Activated naive CD8-positive, alpha-beta T cell treated with anti-CD3 and anti-CD28 coated beads for 36 hours (primary cell): ENCODE measurements at regions not wholly inside any gene's neighbourhood (a gene's known extent, or its start where the extent isn't known, plus 50 kb on each side); places are given as distances from the start of the nearest gene placed in this dataset.

Experiments
- DNase-seq: peaks from one replicate; pipeline ENCODE4 v3.0.0; 2021
- H3K27ac Mint-ChIP-seq: one replicate; pipeline ENCODE4 v1.8.0; 2022; ENCODE audit warnings: mild to moderate bottlenecking, moderate library complexity, mixed read lengths
- H3K27me3 Mint-ChIP-seq: one replicate; pipeline ENCODE4 v1.8.0; 2022; ENCODE audit warnings: mild to moderate bottlenecking, mixed read lengths
- H3K36me3 Mint-ChIP-seq: one replicate; pipeline ENCODE4 v1.8.0; 2021; ENCODE audit warnings: mild to moderate bottlenecking, mixed read lengths
- H3K4me1 Mint-ChIP-seq: one replicate; pipeline ENCODE4 v1.8.0; 2021; ENCODE audit warnings: mixed read lengths
- H3K4me3 Mint-ChIP-seq: one replicate; pipeline ENCODE4 v1.8.0; 2022; ENCODE audit warnings: mild to moderate bottlenecking, moderate library complexity, mixed read lengths
- H3K9me3 Mint-ChIP-seq: one replicate; pipeline ENCODE4 v1.8.0; 2022; ENCODE audit warnings: mixed read lengths

DNA sequence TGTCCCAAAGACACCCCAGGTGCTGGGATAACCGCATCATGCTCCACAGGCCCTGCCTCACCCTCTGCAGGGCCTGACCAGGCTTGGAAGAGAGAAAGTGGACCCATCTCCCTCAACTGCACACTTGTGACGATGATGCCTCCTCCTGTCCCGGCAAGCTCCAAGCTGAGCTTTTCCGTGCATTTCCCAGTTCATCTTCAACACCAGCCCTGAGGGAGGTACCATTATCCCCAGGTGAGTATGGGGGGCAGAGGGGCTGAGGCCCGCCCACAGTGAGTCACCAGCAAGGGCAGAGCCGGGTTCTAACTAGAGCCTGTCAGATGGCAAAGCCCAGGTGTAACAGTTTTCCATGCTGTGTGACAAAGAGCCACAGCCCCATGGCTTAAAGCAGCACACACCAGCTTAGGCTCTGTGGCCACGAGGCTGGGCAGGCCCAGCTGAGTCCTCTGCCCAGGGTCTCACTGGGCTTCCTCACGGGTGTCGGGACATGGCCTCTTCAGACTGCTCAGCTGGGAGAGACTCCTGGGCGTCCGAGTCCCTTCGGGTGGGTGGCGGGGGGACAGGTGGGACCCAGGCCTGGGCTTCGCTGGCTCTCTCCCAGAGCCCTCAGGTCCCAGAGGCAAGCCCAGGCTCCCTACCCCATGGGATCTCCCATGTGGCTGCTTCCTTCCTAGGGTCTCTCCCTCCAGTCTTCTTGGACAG, 108.4 kb upstream of the OTOS start:
- no peaks in the 10 kb centered on the region for H3K9me3 Mint-ChIP-seq
- peaks cover 22% of the 10 kb centered on the region for H3K27me3 Mint-ChIP-seq
- H3K4me1 Mint-ChIP-seq, result no peaks in the 10 kb centered on the region
- no peak overlapping the region for H3K27ac Mint-ChIP-seq
- no peak overlapping the region for H3K4me3 Mint-ChIP-seq
- DNase-seq, result no peak
- no peaks in the 10 kb centered on the region for H3K36me3 Mint-ChIP-seq

DNA sequence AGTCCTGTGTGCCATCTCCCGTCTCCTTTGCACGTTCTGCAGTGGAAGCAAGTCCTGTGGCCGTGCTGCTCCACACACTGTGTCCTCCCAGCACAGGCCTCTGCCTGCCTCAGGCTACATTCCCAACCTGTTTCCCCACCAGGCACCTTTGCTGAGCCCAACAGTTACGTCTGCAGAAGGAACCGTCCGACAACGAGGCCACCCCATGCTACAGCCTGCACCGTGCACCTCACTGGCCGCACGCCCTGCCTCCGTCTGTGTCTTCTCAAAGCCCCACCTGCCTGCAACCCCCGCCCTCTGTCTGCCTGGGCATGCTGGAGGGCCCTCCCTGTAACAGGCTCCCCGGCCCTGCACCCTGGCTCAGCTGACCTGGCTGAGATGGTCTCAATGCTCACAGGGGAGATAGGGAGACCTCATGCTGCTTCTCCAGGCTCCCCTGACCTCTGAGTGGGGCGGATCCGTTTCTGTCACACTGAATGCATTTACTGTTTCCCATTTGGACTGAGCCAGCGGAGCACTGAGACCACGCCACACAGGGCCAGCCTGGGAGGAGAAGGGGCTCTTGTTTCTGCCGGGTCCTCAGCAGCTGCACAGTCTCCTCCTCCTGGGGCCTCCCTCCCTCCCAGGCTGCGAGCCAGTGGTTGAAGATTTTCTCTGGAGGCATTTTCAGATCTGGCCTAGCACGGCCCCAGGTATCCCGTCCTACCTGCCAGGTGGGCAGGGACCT, 109.1 kb upstream of the OTOS start:
- Mint-ChIP-seq H3K27me3 (peaks cover 17% of the 10 kb centered on the region), H3K9me3 (no peaks in the 10 kb centered on the region), H3K4me1 (no peaks in the 10 kb centered on the region), H3K36me3 (no peaks in the 10 kb centered on the region), H3K4me3 (no peak overlapping the region), H3K27ac (no peak overlapping the region)
- DNase-seq, result no peak

DNA sequence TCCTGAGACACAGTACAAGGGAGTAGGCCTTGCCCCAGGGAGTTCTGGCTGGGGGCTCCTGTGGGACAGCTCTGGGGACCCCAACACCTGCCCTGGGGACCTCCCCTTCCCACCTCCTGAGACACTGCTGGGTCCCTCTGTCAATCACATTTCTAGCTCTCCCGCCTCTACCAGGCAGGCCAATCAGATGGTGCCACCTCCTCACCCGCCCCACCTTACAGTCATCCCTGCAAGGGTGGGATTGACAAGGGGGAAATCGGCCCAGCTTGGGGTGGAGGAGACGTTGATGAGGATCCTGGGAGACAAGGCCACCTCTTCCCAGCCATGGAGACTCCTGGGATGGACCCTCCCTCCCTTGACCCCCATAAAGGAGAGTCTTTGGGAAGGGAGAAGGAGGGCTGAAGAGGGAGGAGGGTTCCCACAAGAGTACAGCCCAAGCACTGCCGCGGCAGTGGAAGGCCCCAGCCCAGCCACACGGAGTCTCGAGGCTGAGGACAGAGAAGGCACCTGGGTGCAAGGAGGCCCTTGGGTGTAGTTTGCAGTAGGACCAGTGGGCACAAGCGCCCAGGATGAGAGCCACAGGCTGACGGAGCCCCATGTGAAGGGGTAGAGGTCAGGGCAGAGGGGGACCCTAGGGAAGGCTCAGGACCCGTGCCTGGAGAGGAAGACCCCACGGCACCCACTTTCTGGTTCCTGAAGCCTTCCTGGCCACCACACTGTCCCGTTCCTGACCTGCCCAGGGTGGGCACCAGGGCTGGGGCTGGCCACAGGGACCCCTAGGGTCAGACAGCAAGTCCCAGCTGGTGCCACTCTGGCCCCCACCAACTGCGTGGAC, 109.9 kb upstream of the OTOS start:
- H3K27ac Mint-ChIP-seq, result no peak overlapping the region
- DNase-seq, result no peak
- no peak overlapping the region for H3K4me3 Mint-ChIP-seq
- H3K9me3 Mint-ChIP-seq, result no peaks in the 10 kb centered on the region
- H3K4me1 Mint-ChIP-seq, result no peaks in the 10 kb centered on the region
- H3K27me3 Mint-ChIP-seq, result peaks cover 17% of the 10 kb centered on the region
- H3K36me3 Mint-ChIP-seq, result no peaks in the 10 kb centered on the region

DNA sequence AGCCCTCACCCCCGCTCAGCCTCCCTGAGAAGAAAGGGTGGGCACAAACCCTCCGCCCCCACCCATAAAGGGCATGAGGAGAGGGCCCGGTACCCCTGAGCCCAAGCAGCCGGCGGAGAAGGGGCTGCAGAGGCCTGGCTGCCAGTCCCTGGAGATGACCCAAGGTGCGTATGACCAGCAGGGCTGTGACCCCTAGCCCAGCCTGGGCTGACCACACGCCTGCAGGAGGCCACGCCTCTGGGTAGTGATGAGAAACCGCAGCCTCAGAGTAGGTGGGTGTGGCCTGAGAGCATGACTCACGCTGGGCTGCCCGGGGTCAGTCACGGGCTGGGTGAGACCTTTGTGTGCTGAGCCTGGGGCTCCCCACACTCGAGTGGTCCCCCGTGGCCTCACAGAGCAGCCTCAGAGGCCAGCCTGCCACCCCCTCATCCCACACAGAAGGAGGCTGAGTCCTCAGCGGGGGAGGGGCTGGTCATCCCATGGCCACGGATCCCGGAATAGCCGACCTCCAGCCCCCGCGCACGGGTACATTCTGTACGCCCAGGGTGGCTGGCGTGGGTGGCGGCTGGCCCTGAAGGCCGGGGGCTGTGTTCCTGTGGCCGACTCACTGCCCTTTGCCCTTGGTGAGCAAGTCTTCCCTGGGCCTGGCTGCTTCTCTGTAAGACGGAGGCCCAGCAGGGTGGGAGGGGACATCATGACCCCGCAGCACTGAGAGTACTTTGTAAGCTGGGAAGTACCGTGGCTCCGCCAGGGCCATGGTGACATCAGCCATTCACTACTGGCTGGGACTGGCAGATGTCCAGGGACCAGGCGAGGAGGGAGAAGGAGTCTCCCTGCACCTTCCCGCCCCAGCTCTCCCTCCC, 110.8 kb upstream of the OTOS start:
- no peaks in the 10 kb centered on the region for H3K9me3 Mint-ChIP-seq
- H3K4me3 Mint-ChIP-seq, result no peak overlapping the region
- DNase-seq, result no peak
- no peaks in the 10 kb centered on the region for H3K36me3 Mint-ChIP-seq
- no peak overlapping the region for H3K27ac Mint-ChIP-seq
- peaks cover 14% of the 10 kb centered on the region for H3K27me3 Mint-ChIP-seq
- H3K4me1 Mint-ChIP-seq, result no peaks in the 10 kb centered on the region

DNA sequence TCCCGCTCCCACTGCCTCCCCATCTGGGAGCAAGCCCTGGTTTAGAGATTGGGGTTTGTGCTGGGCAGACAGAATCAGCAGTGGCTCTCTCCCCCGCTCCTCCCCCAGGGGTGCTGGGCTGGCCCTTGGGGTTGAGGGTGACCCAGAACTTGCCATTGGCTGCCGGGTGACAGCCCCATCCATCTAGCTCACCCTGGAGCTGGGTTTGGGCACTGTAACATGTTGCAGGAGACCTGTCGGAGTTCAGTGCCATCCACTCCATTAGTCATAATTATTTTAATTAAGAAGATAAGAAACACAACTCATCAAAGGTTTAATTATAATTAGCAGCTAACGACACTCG, 111.4 kb upstream of the OTOS start:
- Mint-ChIP-seq H3K4me1 (no peaks in the 10 kb centered on the region), H3K36me3 (no peaks in the 10 kb centered on the region), H3K4me3 (no peak overlapping the region), H3K27ac (no peak overlapping the region), H3K27me3 (peaks cover 10% of the 10 kb centered on the region), H3K9me3 (no peaks in the 10 kb centered on the region)
- no peak for DNase-seq

DNA sequence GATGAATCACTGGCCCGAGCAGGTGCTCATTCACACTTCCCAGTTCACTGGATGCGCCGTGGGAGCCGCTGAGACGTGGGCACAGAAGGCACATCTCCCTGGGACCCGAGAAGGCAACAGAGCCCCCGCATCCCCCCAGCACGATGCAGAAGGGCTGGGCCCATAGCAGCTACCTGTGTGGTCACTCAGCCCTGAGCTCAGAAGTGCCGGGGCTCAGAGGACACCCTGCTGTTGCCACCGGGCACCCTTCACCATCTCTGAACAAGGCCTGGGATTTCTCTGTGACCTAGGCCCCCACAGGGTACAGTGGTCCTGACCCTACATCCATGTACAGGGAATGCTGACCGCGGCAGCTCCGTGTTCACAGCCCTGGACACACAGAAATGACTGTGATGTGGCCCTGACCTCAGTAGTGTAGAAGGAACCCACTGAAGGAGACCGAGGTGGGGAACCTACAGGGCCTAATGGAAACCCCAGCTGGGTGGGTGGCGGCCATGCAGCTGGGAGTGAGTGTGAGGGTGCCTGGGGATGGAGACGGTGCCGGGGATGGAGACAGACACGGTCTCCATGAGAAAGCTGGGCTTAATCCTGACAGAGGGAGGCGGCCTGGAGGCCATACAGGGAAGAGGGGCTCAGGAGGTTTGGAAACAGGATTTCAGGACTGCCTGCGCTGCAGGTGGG, 111.9 kb upstream of the OTOS start:
- Mint-ChIP-seq H3K4me3 (no peak overlapping the region), H3K4me1 (no peaks in the 10 kb centered on the region), H3K27ac (no peak overlapping the region), H3K27me3 (peaks cover 10% of the 10 kb centered on the region), H3K9me3 (no peaks in the 10 kb centered on the region), H3K36me3 (no peaks in the 10 kb centered on the region)
- no peak for DNase-seq

DNA sequence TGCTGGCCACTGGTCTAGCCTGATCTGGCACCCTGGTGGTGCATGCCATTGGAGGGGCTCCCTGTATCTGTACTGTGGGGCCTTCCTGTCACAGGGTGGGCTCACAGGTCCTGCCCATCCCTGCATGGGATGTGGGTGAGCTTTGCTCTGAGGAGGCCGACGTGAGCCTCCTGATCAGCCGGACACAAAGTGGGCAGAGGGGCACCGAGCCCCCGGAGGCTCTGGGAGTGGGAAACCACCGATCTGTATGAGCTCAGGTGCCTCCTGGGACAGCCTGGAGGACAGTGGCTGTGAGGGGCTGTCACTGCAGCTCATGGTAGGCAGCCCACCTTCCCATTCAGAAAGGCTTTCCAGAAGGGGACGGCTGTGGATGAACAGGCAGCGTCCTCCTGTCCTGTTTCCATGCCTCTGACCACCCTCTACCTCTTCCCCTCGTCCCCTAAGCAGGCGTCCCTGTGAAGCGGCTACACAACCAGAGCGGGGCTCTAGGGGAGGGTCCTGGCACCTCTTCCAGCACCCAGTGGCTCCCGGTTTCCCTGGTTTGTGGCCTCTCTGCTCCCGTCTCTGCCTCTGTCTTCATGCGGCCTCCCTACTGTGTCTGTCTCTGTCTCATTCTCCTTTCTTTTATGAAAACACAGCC, 112.5 kb upstream of the OTOS start:
- Mint-ChIP-seq H3K4me1 (no peaks in the 10 kb centered on the region), H3K27ac (no peak overlapping the region), H3K36me3 (no peaks in the 10 kb centered on the region), H3K9me3 (no peaks in the 10 kb centered on the region), H3K27me3 (peaks cover 10% of the 10 kb centered on the region), H3K4me3 (no peak overlapping the region)
- DNase-seq, result no peak

DNA sequence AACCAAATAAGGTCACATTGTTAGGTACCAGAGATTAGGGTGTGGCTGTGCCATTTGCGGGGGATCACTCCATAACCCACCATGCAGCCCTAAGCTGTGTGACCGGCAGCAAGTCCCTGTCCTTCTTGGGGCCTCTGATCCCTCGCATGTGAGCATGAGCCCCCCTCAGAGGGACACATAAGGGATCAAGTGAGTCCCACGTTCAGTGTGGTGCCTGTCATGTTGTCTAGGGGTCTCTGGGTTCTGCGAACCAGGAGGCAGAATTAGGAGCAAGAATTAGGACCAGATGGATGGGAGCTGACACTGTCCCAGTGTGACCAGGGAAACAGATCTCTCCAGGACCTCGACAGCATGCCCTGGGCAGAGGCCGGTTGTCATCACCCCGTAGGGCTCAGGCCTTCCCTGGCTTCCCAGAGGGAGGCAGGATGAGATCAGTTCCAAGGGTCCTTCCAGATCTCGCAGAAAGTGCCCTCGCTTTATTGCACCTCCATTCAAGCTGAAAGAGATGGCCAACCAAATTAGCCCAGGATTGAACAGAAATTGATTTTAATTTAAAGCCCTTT, 113.2 kb upstream of the OTOS start:
- no peaks in the 10 kb centered on the region for H3K9me3 Mint-ChIP-seq
- H3K4me3 Mint-ChIP-seq, result no peak overlapping the region
- no peak overlapping the region for H3K27ac Mint-ChIP-seq
- peaks cover 10% of the 10 kb centered on the region for H3K27me3 Mint-ChIP-seq
- no peaks in the 10 kb centered on the region for H3K36me3 Mint-ChIP-seq
- no peaks in the 10 kb centered on the region for H3K4me1 Mint-ChIP-seq
- DNase-seq, result no peak

DNA sequence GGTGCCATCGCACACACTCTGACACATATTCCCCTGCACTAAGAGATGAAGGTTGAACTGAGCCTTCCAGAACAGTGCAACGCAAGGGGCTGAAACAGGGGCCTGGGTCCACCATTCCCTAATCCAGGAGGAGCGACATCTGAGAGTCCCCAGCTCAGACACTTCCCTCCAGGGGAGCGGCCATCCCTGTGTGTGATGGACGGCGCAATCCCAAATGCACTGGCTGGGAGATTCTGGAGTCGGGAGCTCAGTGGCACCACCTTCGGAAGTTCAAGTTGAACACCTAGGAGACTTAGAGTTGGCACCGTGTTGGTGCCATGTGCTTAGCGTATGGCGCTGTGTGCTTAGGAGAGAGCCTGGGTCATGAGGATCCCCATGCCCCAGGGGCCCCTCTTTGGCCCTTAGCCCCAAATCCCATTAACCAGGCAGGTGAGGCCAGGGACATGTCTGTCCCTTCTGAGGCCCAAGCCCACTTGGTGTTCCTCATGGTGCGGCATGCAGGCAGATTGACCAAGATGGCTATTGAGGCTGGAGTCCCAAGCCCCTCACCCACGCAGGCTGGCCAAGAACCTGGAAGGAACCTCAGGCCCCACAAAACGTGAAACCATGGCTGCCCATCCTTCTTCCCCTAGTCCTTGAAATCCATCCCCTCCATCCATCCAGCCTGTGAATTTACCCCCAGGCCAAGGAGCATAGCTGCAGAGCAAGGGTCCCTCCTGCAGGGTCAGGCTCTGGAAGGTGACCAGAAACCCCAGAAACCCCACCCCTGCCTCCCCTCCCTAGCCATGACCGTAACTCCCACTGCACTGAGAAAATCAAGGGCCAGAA, 114.1 kb upstream of the OTOS start:
- no peaks in the 10 kb centered on the region for H3K9me3 Mint-ChIP-seq
- peaks cover 10% of the 10 kb centered on the region for H3K27me3 Mint-ChIP-seq
- no peak overlapping the region for H3K4me3 Mint-ChIP-seq
- DNase-seq, result no peak
- H3K27ac Mint-ChIP-seq, result no peak overlapping the region
- H3K36me3 Mint-ChIP-seq, result no peaks in the 10 kb centered on the region
- H3K4me1 Mint-ChIP-seq, result no peaks in the 10 kb centered on the region

DNA sequence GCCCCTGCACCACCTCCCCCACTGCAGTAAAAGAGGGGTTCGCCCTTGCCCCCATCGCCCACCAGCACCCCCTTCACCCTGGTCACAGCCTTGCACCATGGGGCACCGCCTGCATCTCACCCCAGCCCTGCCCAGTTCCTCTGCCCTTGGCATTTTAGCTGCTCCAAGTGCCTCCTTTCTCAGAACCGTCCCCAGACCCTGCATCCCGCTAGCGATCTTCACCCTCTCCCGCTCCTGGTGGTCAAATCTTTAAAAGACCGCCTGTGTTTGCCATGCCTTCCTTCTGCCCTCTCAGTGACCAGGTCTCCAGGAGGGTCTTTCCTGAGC, 114.7 kb upstream of the OTOS start:
- H3K27me3 Mint-ChIP-seq, result peaks cover 10% of the 10 kb centered on the region
- no peak overlapping the region for H3K27ac Mint-ChIP-seq
- no peaks in the 10 kb centered on the region for H3K4me1 Mint-ChIP-seq
- H3K9me3 Mint-ChIP-seq, result no peaks in the 10 kb centered on the region
- H3K4me3 Mint-ChIP-seq, result no peak overlapping the region
- DNase-seq, result no peak
- no peaks in the 10 kb centered on the region for H3K36me3 Mint-ChIP-seq

DNA sequence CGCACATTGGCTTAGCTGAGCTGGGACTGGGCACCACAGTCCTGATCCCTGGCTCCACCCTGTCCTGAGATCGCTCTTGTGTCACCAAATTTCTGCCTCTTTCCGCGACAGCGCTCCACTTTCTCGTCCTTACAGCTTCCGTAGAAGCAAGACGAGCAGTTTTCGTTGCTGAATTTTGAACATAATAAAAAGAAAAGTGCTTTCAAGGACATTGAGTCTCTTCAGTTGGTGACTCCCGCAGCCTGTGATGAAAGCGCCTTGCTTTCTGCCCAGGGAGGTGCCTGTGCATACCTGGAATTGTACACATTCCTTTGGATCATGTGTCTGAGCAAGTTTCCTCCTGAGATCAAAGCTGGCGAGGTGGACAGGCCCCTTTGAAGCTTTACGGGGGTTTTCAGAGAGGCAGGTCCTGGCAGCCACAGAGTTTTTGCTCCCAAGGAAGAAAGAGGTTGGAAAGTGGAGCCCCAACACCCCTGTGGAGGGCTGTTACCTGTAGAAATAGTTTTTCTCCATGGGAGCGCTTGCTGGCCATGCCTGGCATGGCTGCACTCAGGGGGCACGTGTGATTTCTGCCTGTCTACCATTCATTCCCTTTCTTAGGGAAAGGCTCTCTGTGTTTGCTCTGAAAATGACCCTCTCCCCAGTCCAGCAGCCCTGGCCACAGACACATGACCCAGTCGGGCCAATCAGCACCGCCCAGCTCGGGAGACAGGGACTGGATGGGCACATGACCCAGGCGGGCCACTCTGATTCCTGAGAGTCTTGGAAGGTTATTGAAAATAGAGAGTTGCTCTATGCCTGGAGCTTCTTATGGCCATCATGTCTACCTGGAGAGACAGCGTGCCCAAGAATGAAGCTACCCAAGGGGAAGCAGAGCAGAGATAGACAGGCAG, 115.6 kb upstream of the OTOS start:
- no peak for DNase-seq
- Mint-ChIP-seq H3K4me1 (no peaks in the 10 kb centered on the region), H3K9me3 (peaks cover 1% of the 10 kb centered on the region), H3K36me3 (no peaks in the 10 kb centered on the region), H3K27me3 (peaks cover 10% of the 10 kb centered on the region), H3K27ac (no peak overlapping the region), H3K4me3 (no peak overlapping the region)

DNA sequence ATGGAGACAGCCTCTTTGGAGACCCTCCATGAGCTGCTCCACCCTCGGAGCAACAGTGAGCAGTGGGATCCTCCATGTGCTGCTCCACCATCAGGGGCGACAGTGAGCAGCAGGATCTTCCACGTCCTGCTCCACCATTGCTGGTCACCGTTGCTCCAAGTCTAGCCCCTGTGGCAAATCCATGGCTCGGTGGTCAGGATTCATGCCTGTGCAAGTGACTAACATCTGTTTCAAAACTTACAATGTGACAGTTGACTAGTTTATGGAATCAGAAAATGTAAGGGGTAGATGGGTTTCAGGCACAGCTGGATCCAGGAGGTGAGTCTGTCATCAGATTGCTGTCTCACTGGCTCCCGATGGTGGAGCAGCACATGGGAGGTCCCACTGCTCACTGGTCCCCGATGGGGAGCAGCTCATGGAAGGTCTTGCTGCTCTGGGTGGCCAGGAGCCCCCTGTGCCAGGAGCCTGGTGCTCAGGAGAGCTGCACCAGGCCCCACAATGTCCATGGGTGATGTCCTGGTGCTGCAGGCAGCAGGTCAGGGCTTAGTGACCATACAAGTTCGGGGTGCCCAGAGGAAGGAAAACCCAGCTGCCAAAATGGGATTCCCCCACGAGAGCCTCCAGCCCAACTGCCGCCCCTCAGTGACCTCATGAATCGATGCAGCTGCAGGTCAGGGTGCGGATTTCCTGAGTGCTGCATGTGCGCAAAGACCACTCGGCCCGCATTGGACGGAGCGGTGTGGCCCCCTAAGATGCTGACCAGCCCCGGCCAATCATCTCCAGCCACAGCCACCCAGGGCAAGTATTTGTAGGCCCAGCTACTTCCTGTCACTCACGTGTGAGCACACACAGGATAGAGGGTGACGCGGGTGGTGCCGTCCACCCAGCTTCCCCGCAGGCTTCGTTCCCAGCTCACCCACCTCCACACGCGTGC, 116.5 kb upstream of the OTOS start:
- H3K4me3 Mint-ChIP-seq, result no peak overlapping the region
- DNase-seq, result no peak
- no peak overlapping the region for H3K27ac Mint-ChIP-seq
- H3K27me3 Mint-ChIP-seq, result peaks cover 10% of the 10 kb centered on the region
- H3K4me1 Mint-ChIP-seq, result no peaks in the 10 kb centered on the region
- H3K9me3 Mint-ChIP-seq, result peaks cover 3% of the 10 kb centered on the region
- H3K36me3 Mint-ChIP-seq, result no peaks in the 10 kb centered on the region
